ENCODE measurements at regions not wholly inside any gene's neighbourhood (a gene's known extent, or its start where the extent isn't known, plus 50 kb on each side); places are given as distances from the start of the nearest gene placed in this dataset.

DNA sequence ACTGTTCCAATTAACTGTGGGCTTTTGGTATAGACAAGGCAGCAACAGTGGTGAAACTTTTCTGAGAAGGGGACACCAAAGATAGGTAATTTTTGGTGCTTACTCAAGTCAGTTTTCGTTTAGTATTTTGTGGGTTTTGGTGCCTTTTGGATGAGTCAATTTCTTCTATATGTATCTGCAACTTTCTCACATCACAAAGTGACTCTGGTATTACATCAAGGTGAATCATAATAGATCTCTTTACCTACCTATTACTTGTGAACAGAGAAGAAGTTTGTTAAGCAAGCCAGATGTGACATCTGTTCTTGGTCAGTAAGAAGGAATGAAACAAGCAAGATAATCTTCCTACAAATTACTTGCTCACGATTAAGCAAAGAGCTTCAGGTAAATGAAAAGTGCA lies 732.4 kb upstream of the DPPA4 start:
- no peak overlapping the region for H3K23ac ChIP-seq (ENCODE audit: insufficient read length, low read depth, low read length)
- H3K79me1 ChIP-seq (ENCODE audit: insufficient read depth, low read depth, low read length, poor library complexity, severe bottlenecking) = no peaks in the 10 kb centered on the region
- no peak overlapping the region for H3K4me2 ChIP-seq (ENCODE audit: insufficient read depth, insufficient read length, low read length)
- H3K4me3 Mint-ChIP-seq = no peak overlapping the region
- DNase-seq = no peak
- no peak overlapping the region for H3K9ac ChIP-seq (ENCODE audit: extremely low read depth, insufficient read length, low read length)
- no peak overlapping the region for H3K18ac ChIP-seq (ENCODE audit: insufficient read length, low read depth, low read length)
- no peaks in the 10 kb centered on the region for H4K20me1 ChIP-seq (ENCODE audit: control insufficient read depth, insufficient read depth, insufficient read length)
- no peak overlapping the region for H3K27ac Mint-ChIP-seq
- H3T11ph ChIP-seq (ENCODE audit: low read length) = no peak overlapping the region
- H2BK15ac ChIP-seq (ENCODE audit: low read depth, low read length) = no peak overlapping the region
- peaks cover 18 to 30% of the 10 kb centered on the region in 2 experiments; a peak in 4 of 5 replicates for H3K9me3 Mint-ChIP-seq
- H3K23me2 ChIP-seq (ENCODE audit: insufficient read length, low read depth, low read length, poor library complexity, severe bottlenecking) = no peaks in the 10 kb centered on the region
- H4K8ac ChIP-seq (replicated peaks; ENCODE audit: insufficient read length, low read depth, low read length) = no peak overlapping the region
- H2BK5ac ChIP-seq (ENCODE audit: insufficient read length, low read length) = no peak overlapping the region
- H3K79me2 ChIP-seq (ENCODE audit: insufficient read depth, low read length) = no peaks in the 10 kb centered on the region
- peaks cover 7% of the 10 kb centered on the region for H3K9me3 ChIP-seq (ENCODE audit: control insufficient read depth, low read depth, low read length)
- WGBS (ENCODE audit: extremely low coverage, insufficient read length, low lambda C conversion rate) = no CpG with 5 or more reads among the region's 2 CpGs
- no peak overlapping the region for H2AK5ac ChIP-seq (ENCODE audit: insufficient read length, low read length)
- H3K36me3 Mint-ChIP-seq (ENCODE audit: insufficient read depth in 1 of 3, low read depth in 3 of 3) = peaks cover 17 to 19% (median 19%) of the 10 kb centered on the region in 3 experiments
- H2BK12ac ChIP-seq (ENCODE audit: insufficient read length, low read depth, low read length) = no peak overlapping the region
- H3K4ac ChIP-seq (ENCODE audit: low read depth, low read length) = no peak overlapping the region
- H2AFZ ChIP-seq (ENCODE audit: low read length) = no peak overlapping the region
- TF ChIP-seq, protein P1, sequence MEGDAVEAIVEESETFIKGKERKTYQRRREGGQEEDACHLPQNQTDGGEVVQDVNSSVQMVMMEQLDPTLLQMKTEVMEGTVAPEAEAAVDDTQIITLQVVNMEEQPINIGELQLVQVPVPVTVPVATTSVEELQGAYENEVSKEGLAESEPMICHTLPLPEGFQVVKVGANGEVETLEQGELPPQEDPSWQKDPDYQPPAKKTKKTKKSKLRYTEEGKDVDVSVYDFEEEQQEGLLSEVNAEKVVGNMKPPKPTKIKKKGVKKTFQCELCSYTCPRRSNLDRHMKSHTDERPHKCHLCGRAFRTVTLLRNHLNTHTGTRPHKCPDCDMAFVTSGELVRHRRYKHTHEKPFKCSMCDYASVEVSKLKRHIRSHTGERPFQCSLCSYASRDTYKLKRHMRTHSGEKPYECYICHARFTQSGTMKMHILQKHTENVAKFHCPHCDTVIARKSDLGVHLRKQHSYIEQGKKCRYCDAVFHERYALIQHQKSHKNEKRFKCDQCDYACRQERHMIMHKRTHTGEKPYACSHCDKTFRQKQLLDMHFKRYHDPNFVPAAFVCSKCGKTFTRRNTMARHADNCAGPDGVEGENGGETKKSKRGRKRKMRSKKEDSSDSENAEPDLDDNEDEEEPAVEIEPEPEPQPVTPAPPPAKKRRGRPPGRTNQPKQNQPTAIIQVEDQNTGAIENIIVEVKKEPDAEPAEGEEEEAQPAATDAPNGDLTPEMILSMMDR (conservative IDR thresholded peaks at IDR 0.05) = no peak
- H2BK120ac ChIP-seq (ENCODE audit: low read depth, low read length, poor library complexity, severe bottlenecking) = no peak overlapping the region
- H3K27ac ChIP-seq (ENCODE audit: insufficient read length, low read depth, low read length) = no peak overlapping the region
- H3K27me3 Mint-ChIP-seq (ENCODE audit: low read depth) = no peaks in the 10 kb centered on the region
- H3K27me3 ChIP-seq (ENCODE audit: insufficient read depth, low read length) = no peaks in the 10 kb centered on the region
- H3K4me1 ChIP-seq (ENCODE audit: insufficient read depth, low read length) = no peaks in the 10 kb centered on the region
- H2BK20ac ChIP-seq (ENCODE audit: low read depth, low read length, poor library complexity, severe bottlenecking) = no peak overlapping the region
- H3K14ac ChIP-seq (ENCODE audit: insufficient read depth, low read length) = no peak overlapping the region
- H4K91ac ChIP-seq (ENCODE audit: insufficient read length, low read depth, low read length) = no peak overlapping the region
- no peaks in the 10 kb centered on the region for H3K4me1 Mint-ChIP-seq
- H4K5ac ChIP-seq (ENCODE audit: insufficient read length, low read depth, low read length) = no peak overlapping the region
- no peak overlapping the region for H3K56ac ChIP-seq (ENCODE audit: insufficient read length, low read depth, low read length)

All from H9 (cell line).